Hepatocyte (in vitro differentiated cells): ENCODE measurements at regions not wholly inside any gene's neighbourhood (a gene's known extent, or its start where the extent isn't known, plus 50 kb on each side); places are given as distances from the start of the nearest gene placed in this dataset.

Experiments
- EZH2 ChIP-seq: fragments of 200-600 bp; sonication (generic); IDR thresholded peaks from 2 replicates; pipeline ENCODE4 v1.6.1; 2016; ENCODE audit warnings: antibody characterized with exemption, mild to moderate bottlenecking, borderline replicate concordance
- TF ChIP-seq, protein P1 (sequence below): fragments of 200-600 bp; sonication (generic); IDR thresholded peaks from 2 replicates; pipeline ENCODE4 v1.5.1; 2016; ENCODE audit warnings: antibody characterized with exemption, mild to moderate bottlenecking; ENCODE audit not compliant: poor library complexity

GRCh38 chr10:24035761-24036160, 173.2 kb upstream of the KIAA1217 start:
- TF ChIP-seq, protein P1, sequence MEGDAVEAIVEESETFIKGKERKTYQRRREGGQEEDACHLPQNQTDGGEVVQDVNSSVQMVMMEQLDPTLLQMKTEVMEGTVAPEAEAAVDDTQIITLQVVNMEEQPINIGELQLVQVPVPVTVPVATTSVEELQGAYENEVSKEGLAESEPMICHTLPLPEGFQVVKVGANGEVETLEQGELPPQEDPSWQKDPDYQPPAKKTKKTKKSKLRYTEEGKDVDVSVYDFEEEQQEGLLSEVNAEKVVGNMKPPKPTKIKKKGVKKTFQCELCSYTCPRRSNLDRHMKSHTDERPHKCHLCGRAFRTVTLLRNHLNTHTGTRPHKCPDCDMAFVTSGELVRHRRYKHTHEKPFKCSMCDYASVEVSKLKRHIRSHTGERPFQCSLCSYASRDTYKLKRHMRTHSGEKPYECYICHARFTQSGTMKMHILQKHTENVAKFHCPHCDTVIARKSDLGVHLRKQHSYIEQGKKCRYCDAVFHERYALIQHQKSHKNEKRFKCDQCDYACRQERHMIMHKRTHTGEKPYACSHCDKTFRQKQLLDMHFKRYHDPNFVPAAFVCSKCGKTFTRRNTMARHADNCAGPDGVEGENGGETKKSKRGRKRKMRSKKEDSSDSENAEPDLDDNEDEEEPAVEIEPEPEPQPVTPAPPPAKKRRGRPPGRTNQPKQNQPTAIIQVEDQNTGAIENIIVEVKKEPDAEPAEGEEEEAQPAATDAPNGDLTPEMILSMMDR, result no peak
- TF ChIP-seq EZH2, result no peak
